ENCODE measurements at regions not wholly inside any gene's neighbourhood (a gene's known extent, or its start where the extent isn't known, plus 50 kb on each side); places are given as distances from the start of the nearest gene placed in this dataset.
"Not testable (repeated sequence)": the region's sequence is repeated elsewhere in the genome, so short reads cannot be mapped to it uniquely, and the experiment has no call there.

DNA sequence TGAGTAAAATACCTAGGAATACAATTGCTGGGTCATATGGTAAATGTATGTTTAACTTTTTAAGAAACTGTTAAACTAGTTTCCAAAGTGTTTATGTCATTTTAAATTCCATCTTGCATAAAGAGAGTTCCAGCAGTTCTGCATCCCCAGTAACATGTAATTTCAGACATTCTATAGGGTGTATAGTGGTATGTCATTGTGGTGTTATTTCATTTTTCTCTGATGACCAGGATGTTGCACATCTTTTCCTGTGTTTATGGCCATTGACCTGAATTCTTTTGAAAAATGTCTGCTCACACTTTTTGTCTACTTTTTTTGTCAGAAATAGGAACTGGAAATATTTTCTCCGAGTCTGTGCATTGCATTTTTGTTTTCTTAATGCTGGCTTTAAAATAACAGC is 128.9 kb downstream of the TMEM200A start:
- TF ChIP-seq, protein P1, sequence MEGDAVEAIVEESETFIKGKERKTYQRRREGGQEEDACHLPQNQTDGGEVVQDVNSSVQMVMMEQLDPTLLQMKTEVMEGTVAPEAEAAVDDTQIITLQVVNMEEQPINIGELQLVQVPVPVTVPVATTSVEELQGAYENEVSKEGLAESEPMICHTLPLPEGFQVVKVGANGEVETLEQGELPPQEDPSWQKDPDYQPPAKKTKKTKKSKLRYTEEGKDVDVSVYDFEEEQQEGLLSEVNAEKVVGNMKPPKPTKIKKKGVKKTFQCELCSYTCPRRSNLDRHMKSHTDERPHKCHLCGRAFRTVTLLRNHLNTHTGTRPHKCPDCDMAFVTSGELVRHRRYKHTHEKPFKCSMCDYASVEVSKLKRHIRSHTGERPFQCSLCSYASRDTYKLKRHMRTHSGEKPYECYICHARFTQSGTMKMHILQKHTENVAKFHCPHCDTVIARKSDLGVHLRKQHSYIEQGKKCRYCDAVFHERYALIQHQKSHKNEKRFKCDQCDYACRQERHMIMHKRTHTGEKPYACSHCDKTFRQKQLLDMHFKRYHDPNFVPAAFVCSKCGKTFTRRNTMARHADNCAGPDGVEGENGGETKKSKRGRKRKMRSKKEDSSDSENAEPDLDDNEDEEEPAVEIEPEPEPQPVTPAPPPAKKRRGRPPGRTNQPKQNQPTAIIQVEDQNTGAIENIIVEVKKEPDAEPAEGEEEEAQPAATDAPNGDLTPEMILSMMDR (IDR thresholded peaks at IDR 0.05; ENCODE audit: unreplicated experiment) = no peak
- Mint-ChIP-seq H3K27me3 (no peaks in the 10 kb centered on the region), H3K27ac (no peak overlapping the region), H3K9me3 (ENCODE audit: low read depth) (peaks cover 18% of the 10 kb centered on the region), H3K4me1 (ENCODE audit: low read depth) (no peaks in the 10 kb centered on the region), H3K4me3 (ENCODE audit: low read depth) (no peak overlapping the region), H3K36me3 (ENCODE audit: insufficient read depth) (no peaks in the 10 kb centered on the region)
- no peak for DNase-seq (ENCODE audit: low spot score, unreplicated experiment)

DNA sequence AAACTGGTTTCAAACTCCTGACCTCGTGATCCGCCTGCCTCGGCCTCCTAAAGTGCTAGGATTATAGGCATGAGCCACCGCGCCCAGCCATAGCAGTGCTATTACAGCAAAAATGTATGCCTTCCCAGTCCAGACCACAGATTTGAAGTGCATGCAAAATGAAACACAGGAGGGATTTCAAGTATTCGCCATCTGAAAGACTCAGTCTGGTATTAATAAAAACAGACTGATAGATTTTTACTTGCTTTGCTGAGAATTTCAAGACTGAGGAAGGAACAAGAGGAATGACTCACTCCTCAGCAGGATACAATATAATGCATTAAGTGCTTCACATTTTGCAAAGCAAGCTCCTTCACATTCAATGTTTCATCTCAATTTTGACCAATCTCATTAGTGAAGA is 134.9 kb downstream of the TMEM200A start:
- no peak overlapping the region for H3K27ac Mint-ChIP-seq
- TF ChIP-seq, protein P1 (IDR thresholded peaks at IDR 0.05; ENCODE audit: unreplicated experiment) = no peak

DNA sequence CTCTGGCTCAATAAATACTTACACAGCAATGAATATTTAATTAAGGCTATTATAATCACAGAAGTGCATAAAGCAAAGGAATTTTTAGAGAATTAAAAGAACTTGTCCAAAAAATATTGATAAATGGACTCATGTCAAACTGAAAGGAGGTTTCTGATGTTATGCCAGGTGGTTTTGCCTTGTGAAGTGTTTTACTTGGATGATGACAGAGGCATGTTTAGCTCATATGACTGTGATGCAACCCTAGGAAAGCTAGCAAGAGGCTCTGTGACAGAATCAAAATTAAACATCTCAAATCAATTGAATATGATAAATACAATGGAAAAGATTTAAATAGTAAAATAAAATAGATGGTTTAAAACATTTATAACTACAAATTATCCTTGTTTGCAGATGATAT is 137.3 kb downstream of the TMEM200A start:
- Mint-ChIP-seq H3K4me3 (ENCODE audit: low read depth) (no peak overlapping the region), H3K27ac (no peak overlapping the region), H3K9me3 (ENCODE audit: low read depth) (no peaks in the 10 kb centered on the region), H3K27me3 (no peaks in the 10 kb centered on the region), H3K4me1 (ENCODE audit: low read depth) (no peaks in the 10 kb centered on the region), H3K36me3 (ENCODE audit: insufficient read depth) (no peaks in the 10 kb centered on the region)
- TF ChIP-seq, protein P1 (IDR thresholded peaks at IDR 0.05; ENCODE audit: unreplicated experiment) = no peak
- no peak for DNase-seq (ENCODE audit: low spot score, unreplicated experiment)

More for the DNA sequence above, 134.9 kb downstream of the TMEM200A start:
- no peaks in the 10 kb centered on the region for H3K9me3 Mint-ChIP-seq (ENCODE audit: low read depth)
- no peaks in the 10 kb centered on the region for H3K27me3 Mint-ChIP-seq
- no peaks in the 10 kb centered on the region for H3K4me1 Mint-ChIP-seq (ENCODE audit: low read depth)
- no peak for DNase-seq (ENCODE audit: low spot score, unreplicated experiment)
- no peaks in the 10 kb centered on the region for H3K36me3 Mint-ChIP-seq (ENCODE audit: insufficient read depth)
- H3K4me3 Mint-ChIP-seq (ENCODE audit: low read depth) = no peak overlapping the region

DNA sequence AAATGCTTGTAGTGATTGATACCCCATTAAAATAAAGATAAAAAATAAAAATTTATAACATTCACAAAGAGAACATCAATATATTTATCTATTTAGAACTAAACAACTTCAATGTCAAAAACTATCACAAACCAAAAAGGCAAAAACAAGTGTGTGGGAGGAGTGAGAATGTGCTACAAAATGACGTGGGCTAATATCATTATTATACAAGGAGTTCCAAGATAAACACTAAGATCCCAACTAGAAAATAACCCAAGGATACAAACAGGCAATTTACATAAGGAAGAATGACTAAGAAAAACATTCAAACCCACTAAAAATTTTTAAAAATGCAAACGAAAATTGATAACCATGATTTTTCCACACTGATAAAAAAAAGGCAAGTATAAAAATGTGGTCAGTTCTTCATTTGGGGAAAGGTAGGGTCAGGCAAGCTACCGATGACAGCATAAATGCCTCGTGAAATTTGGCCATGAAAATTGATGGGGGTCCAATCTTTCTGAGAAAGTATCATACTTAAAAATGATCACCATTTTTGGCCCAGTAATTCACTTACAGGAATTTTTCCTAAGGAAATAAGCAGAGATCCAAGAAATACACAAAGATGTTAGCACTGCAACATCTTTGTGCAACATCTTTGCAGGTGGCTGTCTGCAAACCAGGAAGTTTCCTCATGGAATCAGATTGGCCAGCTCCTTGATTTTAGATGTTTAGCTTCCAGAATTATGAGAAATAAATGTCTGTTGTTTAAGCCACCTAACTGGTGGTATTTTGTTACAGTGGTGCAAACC is 140.2 kb downstream of the TMEM200A start:
- Mint-ChIP-seq H3K4me1 (ENCODE audit: low read depth) (no peaks in the 10 kb centered on the region), H3K4me3 (ENCODE audit: low read depth) (no peak overlapping the region), H3K27me3 (no peaks in the 10 kb centered on the region), H3K36me3 (ENCODE audit: insufficient read depth) (no peaks in the 10 kb centered on the region), H3K27ac (no peak overlapping the region), H3K9me3 (ENCODE audit: low read depth) (no peaks in the 10 kb centered on the region)
- TF ChIP-seq, protein P1 (IDR thresholded peaks at IDR 0.05; ENCODE audit: unreplicated experiment) = no peak
- DNase-seq (ENCODE audit: low spot score, unreplicated experiment) = no peak

DNA sequence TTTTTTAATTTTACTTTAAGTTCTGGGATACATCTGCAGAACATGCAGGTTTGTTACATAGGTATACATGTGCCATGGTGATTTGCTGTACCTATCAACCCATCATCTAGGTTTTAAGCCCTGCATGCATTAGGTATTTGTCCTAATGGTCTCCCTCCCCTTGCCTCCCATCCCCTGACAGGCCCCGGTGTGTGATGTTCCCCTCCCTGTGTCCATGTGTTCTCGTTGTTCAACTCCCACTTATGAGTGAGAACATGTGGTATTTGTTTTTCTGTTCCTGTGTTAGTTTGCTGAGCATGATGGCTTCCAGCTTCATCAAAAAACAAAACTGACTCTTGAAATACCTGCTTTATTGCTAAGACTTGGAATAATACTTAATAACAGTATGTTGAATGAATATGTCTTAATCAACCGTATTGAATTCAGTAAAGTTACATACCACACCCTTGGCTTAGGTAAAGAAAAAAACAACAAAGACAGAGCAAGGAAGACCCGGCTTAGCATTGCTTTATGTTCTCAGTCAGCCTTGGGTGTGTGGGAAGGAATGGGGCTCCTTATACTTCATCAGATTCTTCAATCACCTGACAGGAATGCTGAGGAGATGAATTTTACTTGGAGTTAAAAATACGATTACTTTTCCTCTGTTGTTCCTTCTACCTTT is 141.3 kb downstream of the TMEM200A start:
- not testable (repeated sequence) for DNase-seq (ENCODE audit: low spot score, unreplicated experiment); H3K9me3 Mint-ChIP-seq (ENCODE audit: low read depth); H3K27ac Mint-ChIP-seq; H3K36me3 Mint-ChIP-seq (ENCODE audit: insufficient read depth); H3K4me1 Mint-ChIP-seq (ENCODE audit: low read depth); H3K27me3 Mint-ChIP-seq; H3K4me3 Mint-ChIP-seq (ENCODE audit: low read depth)

DNA sequence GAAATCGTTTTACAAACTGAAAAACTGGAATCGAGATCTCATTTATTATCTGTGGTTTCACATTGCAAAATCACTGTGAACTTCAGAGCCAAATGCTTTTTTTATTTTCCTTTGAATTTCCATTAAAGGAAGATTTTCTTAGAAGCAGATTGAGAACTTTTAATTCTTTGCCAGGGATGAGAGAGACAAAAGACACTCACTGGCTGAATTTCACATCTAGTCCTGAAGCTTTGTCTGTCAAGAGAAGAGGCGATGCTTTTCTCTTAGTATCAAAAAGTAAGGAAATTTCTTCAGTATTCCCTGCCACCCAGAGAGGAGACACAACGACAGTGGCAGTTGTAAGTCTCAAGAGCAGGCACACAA is 141.8 kb downstream of the TMEM200A start:
- no peaks in the 10 kb centered on the region for H3K36me3 Mint-ChIP-seq (ENCODE audit: insufficient read depth)
- DNase-seq (ENCODE audit: low spot score, unreplicated experiment) = no peak
- no peaks in the 10 kb centered on the region for H3K9me3 Mint-ChIP-seq (ENCODE audit: low read depth)
- TF ChIP-seq, protein P1 (IDR thresholded peaks at IDR 0.05; ENCODE audit: unreplicated experiment) = no peak
- no peak overlapping the region for H3K4me3 Mint-ChIP-seq (ENCODE audit: low read depth)
- H3K4me1 Mint-ChIP-seq (ENCODE audit: low read depth) = no peaks in the 10 kb centered on the region
- H3K27me3 Mint-ChIP-seq = no peaks in the 10 kb centered on the region
- no peak overlapping the region for H3K27ac Mint-ChIP-seq
